ENCODE measurements at regions not wholly inside any gene's neighbourhood (a gene's known extent, or its start where the extent isn't known, plus 50 kb on each side); places are given as distances from the start of the nearest gene placed in this dataset.
"Not testable (repeated sequence)": the region's sequence is repeated elsewhere in the genome, so short reads cannot be mapped to it uniquely, and the experiment has no call there.

GRCh38 chr1:148385371-148386030 lies 97.6 kb downstream of the PPIAL4G start:
- no peak for DNase-seq

DNA sequence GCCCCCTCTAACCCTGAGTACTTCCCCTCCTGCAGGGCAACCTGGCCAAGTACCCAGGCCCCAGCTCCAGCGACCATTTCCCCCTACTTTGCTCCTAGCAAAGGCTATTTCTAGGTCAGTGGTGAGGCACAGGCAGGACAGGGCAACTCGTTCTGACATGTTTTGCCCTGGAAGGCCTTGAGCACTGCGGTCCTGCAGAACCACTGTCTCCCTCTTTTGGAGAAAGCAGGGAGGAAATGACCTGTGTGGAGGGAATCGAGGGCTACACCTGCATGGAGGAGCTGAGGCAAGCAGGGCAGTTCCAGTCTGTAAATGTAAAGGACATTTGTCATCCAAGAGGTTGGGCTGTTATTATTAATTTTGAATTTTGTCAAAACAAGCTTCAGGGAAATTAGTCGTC lies 99.1 kb downstream of the PPIAL4G start:
- DNase-seq, result no peak

DNA sequence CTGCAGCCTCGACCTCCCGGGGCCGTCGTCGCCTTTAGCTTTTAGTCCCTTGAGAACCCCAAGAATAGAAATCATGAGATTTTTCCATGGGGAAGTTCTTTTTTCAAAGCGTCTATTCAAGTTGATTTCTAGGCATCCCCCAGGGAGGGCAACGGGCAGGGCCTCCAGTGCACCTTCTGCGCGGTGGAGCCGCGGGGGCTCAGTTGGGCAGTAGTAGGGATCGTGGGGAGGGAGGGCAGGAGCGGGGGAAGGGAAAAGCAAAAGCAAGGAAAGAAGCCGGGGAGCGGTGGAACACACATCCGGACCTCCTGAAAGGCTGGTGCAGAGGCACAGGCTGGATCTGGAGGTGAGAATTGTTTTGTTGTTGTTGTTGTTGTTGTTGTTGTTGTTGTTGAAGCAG lies 103.4 kb downstream of the PPIAL4G start:
- no peak for DNase-seq

DNA sequence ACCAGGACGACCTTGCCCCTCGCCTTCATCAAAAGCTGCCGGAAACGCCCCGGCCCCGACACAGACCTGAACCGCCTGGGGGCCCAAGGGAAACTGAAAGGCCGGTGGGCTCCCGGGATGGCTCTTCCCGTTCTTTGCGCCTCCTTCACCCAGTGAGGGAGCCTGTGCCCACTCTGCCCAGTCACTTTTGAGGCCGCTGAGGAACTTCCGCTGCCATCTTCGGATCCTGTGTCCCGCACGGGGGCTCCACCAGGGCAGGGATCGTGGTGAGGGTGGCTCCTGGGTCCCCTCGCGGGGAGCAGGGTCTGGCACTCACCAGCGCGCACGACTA lies 104.0 kb downstream of the PPIAL4G start:
- DNase-seq, result no peak

GRCh38 chr1:148377992-148378391 lies 105.1 kb downstream of the PPIAL4G start:
- not testable (repeated sequence) for DNase-seq

DNA sequence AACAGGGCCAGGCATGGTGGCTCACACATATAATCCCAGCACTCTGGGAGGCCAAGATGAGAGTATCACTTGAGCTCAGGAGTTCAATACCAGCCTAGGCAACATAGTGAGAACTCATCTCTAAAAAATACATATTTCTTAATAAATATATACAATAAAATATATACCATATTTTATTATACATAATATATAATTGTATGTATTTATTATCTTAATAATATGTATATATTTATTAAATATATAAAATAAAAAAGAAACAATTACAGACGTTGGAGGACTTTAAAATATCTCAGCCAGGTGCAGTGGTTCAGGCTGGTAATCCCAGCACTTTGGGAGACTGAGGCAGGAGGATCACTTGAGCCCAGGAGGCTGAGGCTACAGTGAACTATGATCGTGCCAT lies 106.1 kb downstream of the PPIAL4G start:
- not testable (repeated sequence) for DNase-seq

GRCh38 chr1:148374101-148374500 lies 109.0 kb downstream of the PPIAL4G start:
- no peak for DNase-seq

GRCh38 chr1:148373192-148373925 lies 109.7 kb downstream of the PPIAL4G start:
- DNase-seq, result no peak

DNA sequence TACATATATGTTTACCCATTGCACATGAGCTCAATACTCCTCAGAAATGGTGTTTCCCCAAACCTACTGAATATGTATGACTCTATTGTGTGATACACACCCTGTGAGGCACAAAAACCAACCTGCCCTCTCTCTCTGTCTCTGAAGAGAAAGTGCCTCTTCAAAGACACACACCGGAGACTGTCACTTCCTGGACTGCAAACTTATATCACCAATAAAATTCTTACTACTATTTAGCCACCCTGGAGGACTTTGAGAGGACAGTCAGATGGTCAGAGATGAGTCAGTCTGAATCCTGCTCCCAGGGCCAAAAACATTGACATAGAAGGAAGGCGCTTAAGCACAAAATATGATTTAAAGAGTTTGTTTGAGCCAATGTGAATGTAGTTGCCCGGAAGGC lies 110.4 kb downstream of the PPIAL4G start:
- no peak for DNase-seq

DNA sequence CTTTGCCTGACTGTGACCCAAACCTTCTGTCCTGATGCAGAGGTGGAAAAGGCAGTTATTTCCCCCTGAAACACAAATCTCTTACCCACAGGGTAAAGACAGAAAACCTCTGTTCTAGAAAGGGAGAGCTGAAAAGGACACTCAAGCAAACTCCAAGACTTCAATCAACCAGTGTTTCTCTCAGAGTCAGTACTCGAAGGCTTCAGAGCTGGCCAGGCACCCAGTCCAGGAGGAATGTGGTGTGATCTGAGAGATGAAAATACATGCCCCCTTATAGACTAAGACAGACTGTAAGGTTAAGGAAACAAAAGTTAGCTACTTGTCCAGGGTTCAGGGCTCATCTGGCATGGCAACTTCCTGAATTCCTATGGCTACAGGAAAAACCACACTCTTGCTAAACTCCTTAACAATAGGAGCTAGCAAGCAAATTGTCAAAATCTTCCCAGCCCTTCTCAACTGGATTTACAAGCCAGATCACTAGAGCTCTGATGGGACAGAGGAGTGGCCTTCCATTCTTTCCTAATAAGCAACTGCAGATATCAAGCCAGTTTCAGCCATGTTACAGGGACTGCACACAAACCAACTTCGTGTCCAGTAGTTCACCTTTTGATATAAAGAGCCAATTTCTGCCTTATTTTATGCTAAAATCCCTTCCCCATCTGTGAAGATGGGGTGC lies 110.9 kb downstream of the PPIAL4G start:
- not testable (repeated sequence) for DNase-seq

GRCh38 chr1:148371551-148371994 lies 111.5 kb downstream of the PPIAL4G start:
- DNase-seq, result peak; percentile 62

GRCh38 chr1:148370661-148371060 lies 112.4 kb downstream of the PPIAL4G start:
- not testable (repeated sequence) for DNase-seq

DNA sequence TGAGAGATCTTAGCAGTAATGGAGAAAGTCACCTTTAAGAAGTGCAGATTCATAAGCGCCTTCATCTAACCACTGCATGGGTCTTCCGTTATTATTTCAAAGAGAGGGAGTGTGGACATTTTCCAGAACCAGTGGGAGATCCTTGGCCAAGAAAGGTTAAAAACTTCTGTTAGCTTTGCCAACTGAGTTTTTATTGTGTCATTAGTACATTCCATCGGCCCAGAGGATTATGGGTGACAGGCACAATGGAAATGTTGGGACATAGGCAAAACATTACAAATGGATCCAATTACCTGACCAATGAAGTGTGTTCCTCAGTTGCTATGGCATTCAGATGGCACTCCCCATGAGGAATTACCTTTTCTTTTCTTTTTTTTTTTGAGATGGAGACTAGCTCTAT lies 115.5 kb downstream of the PPIAL4G start:
- DNase-seq, result no peak

DNA sequence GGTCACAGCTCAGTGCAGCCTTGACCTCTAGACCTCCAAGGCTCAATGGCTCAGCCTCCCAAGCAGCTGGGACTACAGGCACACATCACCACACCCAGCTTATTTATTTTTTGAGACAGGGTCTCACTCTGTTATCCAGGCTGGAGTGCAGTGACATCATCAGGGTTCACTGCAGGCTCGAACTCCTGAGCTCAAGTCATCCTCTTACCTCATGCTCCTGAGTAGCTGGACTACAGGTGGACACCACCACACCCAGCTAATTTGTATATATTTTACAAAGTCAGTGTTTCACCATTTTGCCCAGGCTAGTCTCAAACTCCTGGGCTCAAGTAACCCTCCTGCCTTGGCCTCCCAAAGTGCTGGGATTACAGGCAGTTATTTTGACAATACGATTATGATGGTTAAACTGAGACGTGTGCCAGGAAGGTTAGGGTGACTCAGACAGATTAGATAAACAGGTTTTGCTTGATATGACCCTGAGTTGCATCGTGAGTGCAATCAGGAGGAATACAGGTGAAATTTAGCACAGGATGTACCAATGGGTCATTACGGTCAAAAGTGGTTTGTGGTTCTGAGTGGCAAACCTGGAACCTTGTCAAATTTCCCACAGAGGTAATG lies 116.9 kb downstream of the PPIAL4G start:
- not testable (repeated sequence) for DNase-seq

DNA sequence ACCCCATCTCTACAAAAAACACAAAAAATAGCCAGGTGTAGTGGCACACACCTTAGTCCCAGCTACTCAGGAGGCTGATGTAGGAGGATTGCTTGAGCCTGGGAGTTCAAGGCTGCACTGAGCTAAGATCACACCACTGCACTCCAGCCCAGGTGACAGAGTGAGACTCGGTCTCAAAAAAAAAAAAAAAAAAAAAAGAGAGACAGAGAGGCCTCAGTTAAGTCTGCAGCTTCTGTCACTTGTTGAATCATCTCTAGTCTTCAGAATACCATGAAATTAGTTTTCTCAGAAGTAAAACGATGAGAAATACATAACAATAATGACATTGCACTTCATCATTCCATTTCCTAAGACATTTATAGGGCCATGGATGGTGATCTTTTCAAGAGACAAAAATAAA lies 118.0 kb downstream of the PPIAL4G start:
- DNase-seq, result not testable (repeated sequence)

DNA sequence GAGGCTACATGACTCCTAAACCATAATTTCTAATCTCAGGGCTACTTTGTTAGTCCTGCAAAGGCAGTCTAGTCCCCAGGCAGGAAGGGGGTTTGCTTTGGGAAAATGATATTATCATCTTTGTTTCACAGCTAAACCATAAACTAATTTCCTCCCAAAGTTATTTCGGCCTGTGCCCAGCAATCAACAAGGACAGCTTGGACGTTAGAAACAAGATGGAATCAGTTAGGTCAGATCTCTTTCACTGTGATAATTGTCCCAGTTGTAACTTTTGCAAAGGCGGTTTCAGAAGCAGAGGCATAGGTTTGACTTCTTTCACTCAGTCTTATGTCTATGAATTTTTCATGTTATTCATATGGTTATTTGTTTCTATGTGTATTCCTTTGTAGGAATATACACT lies 119.1 kb downstream of the PPIAL4G start:
- DNase-seq, result not testable (repeated sequence)

DNA sequence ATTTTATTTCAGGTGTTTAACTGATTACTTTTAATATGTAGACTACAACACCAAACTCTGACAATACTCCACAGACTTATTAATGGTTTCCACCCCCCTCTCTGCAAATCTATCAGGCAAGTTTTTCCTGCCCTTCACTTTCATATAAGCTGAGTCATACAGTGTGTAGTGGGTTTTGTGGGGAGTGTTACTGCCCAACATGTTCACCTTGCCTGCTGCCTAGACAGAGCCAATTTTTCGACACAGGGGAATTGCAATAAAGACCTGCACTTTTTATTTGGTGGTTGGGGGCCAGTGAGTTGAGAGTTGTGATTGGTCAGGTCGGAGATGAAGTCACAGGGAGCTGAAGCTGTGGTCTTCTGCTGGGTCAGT lies 119.7 kb downstream of the PPIAL4G start:
- no peak for DNase-seq

GRCh38 chr1:148362626-148363438 lies 120.3 kb downstream of the PPIAL4G start:
- DNase-seq, result peak; percentile 45

DNA sequence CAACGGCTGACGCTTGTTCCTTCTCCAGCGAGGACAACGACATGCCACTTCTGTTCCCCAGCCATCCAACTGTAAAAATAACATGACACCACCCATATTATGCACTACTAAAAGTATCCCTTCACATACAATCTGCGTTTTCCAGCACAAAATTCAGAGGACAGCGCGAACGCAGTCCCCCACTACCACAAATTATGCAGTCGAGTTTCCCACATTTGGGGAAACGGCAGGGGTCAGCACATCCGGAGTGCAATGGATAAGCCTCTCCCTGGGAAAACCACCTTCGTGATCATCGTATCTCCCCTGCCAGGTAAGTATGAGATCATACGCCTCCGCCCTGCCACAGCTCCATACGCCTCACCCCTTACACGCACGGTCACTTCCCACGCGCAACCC lies 120.9 kb downstream of the PPIAL4G start:
- DNase-seq, result no peak

GRCh38 chr1:148361427-148362215 lies 121.5 kb downstream of the PPIAL4G start:
- peak; percentile 42 for DNase-seq

DNA sequence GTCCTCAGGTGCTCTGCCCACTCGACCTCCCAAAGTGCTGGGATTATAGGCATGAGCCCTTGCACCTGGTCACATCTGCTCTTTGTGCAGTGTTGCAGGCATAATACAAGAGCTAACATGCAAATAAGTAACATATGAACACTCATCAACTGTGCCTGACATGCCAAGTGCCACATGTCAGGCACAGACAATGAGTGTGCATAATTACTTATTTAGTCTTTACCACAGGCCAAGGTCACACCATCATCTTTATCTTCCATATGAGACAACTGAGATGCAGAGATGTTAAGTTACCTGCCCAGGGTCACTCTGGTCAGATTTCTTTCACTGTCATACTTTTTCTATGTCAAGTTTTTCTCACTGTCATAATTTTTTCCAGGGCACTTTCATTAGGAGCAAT lies 126.1 kb downstream of the PPIAL4G start:
- DNase-seq, result no peak

- DNase-seq, result no peak
Observed at GRCh38 chr1:148355976-148356375, 127.1 kb downstream of the PPIAL4G start.

Data from left hindlimb (tissue), 1 donor.